Endothelial cell of umbilical vein (primary cell): ENCODE measurements at regions not wholly inside any gene's neighbourhood (a gene's known extent, or its start where the extent isn't known, plus 50 kb on each side); places are given as distances from the start of the nearest gene placed in this dataset.

Experiments used
- BruUV-seq: library from RNA; stranded (reverse); fragments of 400-500 nt; replicated peaks from 2 replicates; lab custom pipeline; 2021; lab: Mats Ljungman, UMichigan
- CTCF ChIA-PET: fragments of 300-600, 350-600 bp; sonication (Branson Sonifier 250); formaldehyde crosslinking; loops from one replicate; lab custom pipeline; 2021; ENCODE audit warnings: antibody characterized with exemption, inconsistent platforms; lab: Charles Lee
- POLR2A ChIA-PET: fragments of 300-600, 350-600 bp; sonication (Branson Sonifier 250); formaldehyde crosslinking; loops from one replicate; lab custom pipeline; 2021; ENCODE audit warnings: antibody characterized with exemption, inconsistent platforms; lab: Charles Lee
- DNase-seq: peaks from one replicate; pipeline ENCODE4 v3.0.0-alpha.2; 2011; ENCODE audit warnings: low read depth, low spot score
- FAIRE-seq: peaks from 2 replicates; lab custom pipeline; 2011; peaks lifted over from hg19 to GRCh38; lab: Jason Lieb, UNC
- H2AFZ ChIP-seq: 2 replicates; pipeline ENCODE4 v1.6.0; 2012; ENCODE audit warnings: low read depth, low read length, control low read depth, inconsistent platforms
- H3K27ac ChIP-seq: 2 replicates; pipeline ENCODE4 v1.5.1; 2011; ENCODE audit warnings: low read depth, mild to moderate bottlenecking, control low read depth, low read length, moderate library complexity; ENCODE audit not compliant: insufficient read depth
- H3K27me3 ChIP-seq, 2 experiments: 2 replicates each; pipeline versions ENCODE4 v1.6.0 to v1.6.1; 2011; ENCODE audit warnings: low read length in 2 of 2, mixed read lengths in 1 of 2; ENCODE audit not compliant: control insufficient read depth in 2 of 2, insufficient read depth in 2 of 2
- H3K36me3 ChIP-seq, 2 experiments: 2 replicates in 1 of 2; 3 replicates in 1 of 2; pipeline ENCODE4 v1.5.1; 2011; ENCODE audit warnings: low read length in 2 of 2, mild to moderate bottlenecking in 1 of 2, moderate library complexity in 1 of 2; ENCODE audit not compliant: control insufficient read depth in 2 of 2, insufficient read depth in 2 of 2; ENCODE audit errors: extremely low read depth in 1 of 2
- H3K4me1 ChIP-seq: 3 replicates; pipeline ENCODE4 v1.5.1; 2011; ENCODE audit warnings: mild to moderate bottlenecking, low read length; ENCODE audit not compliant: control insufficient read depth, insufficient read depth; ENCODE audit errors: extremely low read depth
- H3K4me2 ChIP-seq: 2 replicates; pipeline ENCODE4 v1.6.1; 2011; ENCODE audit warnings: low read length, control low read depth, mixed read lengths; ENCODE audit not compliant: insufficient read depth
- H3K4me3 ChIP-seq, 3 experiments: fragments of 200-600 bp in 1 of 3; sonication (generic), shearing (Covaris generic) in 1 of 3; replicated peaks in 1 of 3; 2 replicates each; pipeline ENCODE4 v1.5.1; 2011 to 2016; ENCODE audit warnings: control low read depth in 3 of 3, low read length in 3 of 3, mild to moderate bottlenecking in 2 of 3, inconsistent platforms in 1 of 3, low read depth in 1 of 3, moderate library complexity in 1 of 3; ENCODE audit not compliant: insufficient read depth in 1 of 3
- H3K79me2 ChIP-seq: 2 replicates; pipeline ENCODE4 v1.6.0; 2012; ENCODE audit warnings: low read length, inconsistent platforms; ENCODE audit not compliant: control insufficient read depth, insufficient read depth
- H3K9ac ChIP-seq: replicated peaks from 2 replicates; pipeline ENCODE3; 2011; ENCODE audit warnings: low read length, control low read depth; ENCODE audit not compliant: insufficient read depth; ENCODE audit errors: extremely low read depth
- H3K9me1 ChIP-seq: replicated peaks from 3 replicates; pipeline ENCODE4 v1.6.0; 2011; ENCODE audit warnings: mild to moderate bottlenecking, low read length; ENCODE audit not compliant: control insufficient read depth, insufficient read depth; ENCODE audit errors: extremely low read depth
- H3K9me3 ChIP-seq: replicated peaks from 2 replicates; pipeline ENCODE4 v1.5.1; 2012; ENCODE audit warnings: low read length, inconsistent platforms; ENCODE audit not compliant: control insufficient read depth, insufficient read depth
- H4K20me1 ChIP-seq: replicated peaks from 2 replicates; pipeline ENCODE3; 2011; ENCODE audit warnings: mild to moderate bottlenecking, low read length; ENCODE audit not compliant: control insufficient read depth, insufficient read depth; ENCODE audit errors: extremely low read depth
- CTCF ChIP-seq, 2 donors: IDR thresholded peaks; 1 replicate in 1 of 2; 2 replicates in 1 of 2; pipeline ENCODE4 v1.5.1; 2011; ENCODE audit warnings: low read length in 2 of 2, mild to moderate bottlenecking in 2 of 2, moderate library complexity in 2 of 2, control low read depth in 1 of 2, inconsistent platforms in 1 of 2, low read depth in 1 of 2; ENCODE audit not compliant: insufficient read depth in 1 of 2; ENCODE audit errors: extremely low read depth in 1 of 2
- EZH2 ChIP-seq: IDR thresholded peaks from 2 replicates; pipeline ENCODE4 v1.6.1; 2012; ENCODE audit warnings: borderline replicate concordance, low read depth, mild to moderate bottlenecking, moderate library complexity, low read length, inconsistent platforms; ENCODE audit not compliant: severe bottlenecking
- FOS ChIP-seq: IDR thresholded peaks from 2 replicates; pipeline ENCODE4 v1.6.1; 2011; ENCODE audit warnings: mild to moderate bottlenecking, low read length, moderate library complexity, borderline replicate concordance; ENCODE audit not compliant: insufficient read depth
- GATA2 ChIP-seq: IDR thresholded peaks from 2 replicates; pipeline ENCODE4 v1.7.0; 2011; ENCODE audit warnings: low read depth, mild to moderate bottlenecking, moderate library complexity, mixed read lengths, low read length; ENCODE audit not compliant: insufficient read length, insufficient read depth
- JUN ChIP-seq: IDR thresholded peaks from 2 replicates; pipeline ENCODE4 v1.6.1; 2011; ENCODE audit warnings: borderline replicate concordance, low read depth; ENCODE audit not compliant: insufficient read length, insufficient read depth
- MAX ChIP-seq: IDR thresholded peaks from 2 replicates; pipeline ENCODE4 v1.6.1; 2011; ENCODE audit not compliant: insufficient read depth, insufficient read length
- MYC ChIP-seq: IDR thresholded peaks from one replicate; pipeline ENCODE4 v1.6.1; 2011; ENCODE audit warnings: mild to moderate bottlenecking, low read depth, low read length
- POLR2A ChIP-seq: IDR thresholded peaks from 2 replicates; pipeline ENCODE4 v1.6.1; 2012; ENCODE audit warnings: low read depth, mild to moderate bottlenecking, control low read depth, low read length
- POLR2AphosphoS5 ChIP-seq: IDR thresholded peaks from 2 replicates; pipeline ENCODE4 v1.6.1; 2012; ENCODE audit warnings: low read depth, mild to moderate bottlenecking, control low read depth, low read length, moderate library complexity; ENCODE audit not compliant: insufficient read depth
- dilution Hi-C: fragments of 300-500 bp; cut with MboI; formaldehyde crosslinking; loops from one replicate; pipeline ENCODE4 v1.15.0; 2019; ENCODE audit warnings: low sequenced_read_pairs; ENCODE audit not compliant: extremely low pct_ligation_motif_present
- intact Hi-C: fragments of 100-400 bp; cut with micrococcal nuclease; formaldehyde crosslinking; loops from one replicate; pipeline ENCODE4 v1.10.0; 2022

DNA sequence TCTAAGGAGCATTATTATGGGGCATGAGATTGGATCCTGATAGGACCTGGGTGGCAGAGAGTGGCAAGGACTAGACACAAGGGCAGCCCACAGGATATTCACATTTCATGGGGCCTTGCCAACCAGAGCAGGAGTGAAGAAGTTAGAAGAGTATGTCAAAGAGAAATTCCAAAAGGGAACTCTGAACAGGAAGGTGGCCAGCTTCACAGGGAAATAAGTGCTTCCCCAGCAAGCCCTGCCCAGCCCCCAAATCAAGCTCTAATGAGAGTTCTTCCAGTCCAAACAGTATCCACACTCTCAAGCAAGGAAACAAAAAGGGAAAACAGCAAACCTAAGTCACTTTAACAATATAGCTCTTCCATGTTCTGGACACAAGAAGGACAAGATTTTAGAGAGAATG is 130.2 kb upstream of the COL8A1 start:
- DNase-seq (no peak), FAIRE-seq (no peak)
- no TSS peak for BruUV-seq
- CTCF ChIA-PET: interaction anchor here (1.0 to 2.6 kb wide), 2 partner anchors 8 to 10 kb away, joined by 3 to 10 read pairs; no protein-coding TSS in a partner anchor
- POLR2A ChIA-PET: no interaction called here
- intact Hi-C loops (no loop called here), dilution Hi-C loops (no loop called here)
- Histone ChIP-seq H3K4me1 (peaks cover 9% of the 10 kb centered on the region), H4K20me1 (no peaks in the 10 kb centered on the region), H3K9me3 (no peaks in the 10 kb centered on the region), H3K9ac (no peak overlapping the region), H3K36me3 (no peaks in the 10 kb centered on the region), H3K27me3 (no peaks in the 10 kb centered on the region), H3K9me1 (no peaks in the 10 kb centered on the region), H3K4me2 (no peak overlapping the region), H3K79me2 (no peaks in the 10 kb centered on the region), H2AFZ (no peak overlapping the region), H3K27ac (no peak overlapping the region), H3K4me3 (no peak overlapping the region)
- TF ChIP-seq MYC (no peak), POLR2AphosphoS5 (no peak), FOS (no peak), CTCF (IDR thresholded peaks at IDR 0.05; ENCODE audit: extremely low read depth in 1 of 2, insufficient read depth in 1 of 2, low read depth in 1 of 2, low read length in 2 of 2) (no peak), POLR2A (no peak), EZH2 (no peak), JUN (no peak), MAX (no peak), GATA2 (no peak)
